HEK293 (cell line): ENCODE measurements at regions not wholly inside any gene's neighbourhood (a gene's known extent, or its start where the extent isn't known, plus 50 kb on each side); places are given as distances from the start of the nearest gene placed in this dataset.
"Not testable (repeated sequence)": the region's sequence is repeated elsewhere in the genome, so short reads cannot be mapped to it uniquely, and the experiment has no call there.

Experiments
- CTCF ChIA-PET: fragments of 350-600 bp; formaldehyde crosslinking; extraction: SDS; loops from one replicate; lab custom pipeline; 2021; ENCODE audit warnings: antibody characterized with exemption; lab: Yijun Ruan, JAX
- POLR2A ChIA-PET: fragments of 300-600 bp; formaldehyde crosslinking; extraction: SDS; loops from one replicate; lab custom pipeline; 2020; ENCODE audit warnings: antibody characterized with exemption, inconsistent platforms; lab: Yijun Ruan, JAX
- H3K27ac ChIP-seq: fragments of 200-500 bp; sonication (Bioruptor generic); 2 replicates; pipeline ENCODE4 v1.5.1; 2014; ENCODE audit warnings: low read depth, low read length, control low read depth, inconsistent platforms; ENCODE audit errors: extremely low read depth
- H3K36me3 ChIP-seq, 2 experiments: fragments of 200-500 bp in 1 of 2; sonication (Bioruptor generic) in 1 of 2; 1 replicate in 1 of 2; 2 replicates in 1 of 2; pipeline ENCODE4 v1.5.1; 2014 to 2017; ENCODE audit warnings: inconsistent platforms in 2 of 2, low read length in 2 of 2; ENCODE audit not compliant: control insufficient read depth in 2 of 2, insufficient read depth in 1 of 2
- H3K4me1 ChIP-seq: fragments of 200-500 bp; sonication (Bioruptor generic); 2 replicates; pipeline ENCODE4 v1.5.1; 2014; ENCODE audit warnings: mild to moderate bottlenecking, low read length, inconsistent platforms; ENCODE audit not compliant: control insufficient read depth, insufficient read depth
- H3K4me3 ChIP-seq: 2 replicates; pipeline ENCODE4 v1.5.1; 2011; ENCODE audit warnings: low read depth, mild to moderate bottlenecking, control low read depth, low read length, moderate library complexity
- H3K9me3 ChIP-seq: fragments of 200-500 bp; sonication (Bioruptor generic); 2 replicates; pipeline ENCODE4 v1.5.1; 2014; ENCODE audit warnings: low read depth, low read length, inconsistent platforms; ENCODE audit not compliant: control insufficient read depth, insufficient read depth
- KLF8 ChIP-seq: fragments of 450-650 bp; formaldehyde crosslinking; IDR thresholded peaks from 2 replicates; pipeline ENCODE4 v1.5.1; 2016; ENCODE audit warnings: missing biosample characterization, missing genetic modification characterization
- OSR2 ChIP-seq: fragments of 450-650 bp; formaldehyde crosslinking; IDR thresholded peaks from 2 replicates; pipeline ENCODE4 v1.5.1; 2016; ENCODE audit warnings: missing biosample characterization, missing genetic modification characterization
- OVOL3 ChIP-seq: fragments of 450-650 bp; formaldehyde crosslinking; IDR thresholded peaks from 2 replicates; pipeline ENCODE4 v1.5.1; 2016; ENCODE audit warnings: missing biosample characterization, missing genetic modification characterization
- SETDB1 ChIP-seq: IDR thresholded peaks from one replicate; pipeline ENCODE4 v1.6.1; 2017; ENCODE audit warnings: mild to moderate bottlenecking, low read length, moderate library complexity, mixed read lengths; ENCODE audit not compliant: insufficient read length
- ZBTB20 ChIP-seq: fragments of 450-650 bp; formaldehyde crosslinking; IDR thresholded peaks from 2 replicates; pipeline ENCODE4 v1.5.1; 2016; ENCODE audit warnings: missing biosample characterization, missing genetic modification characterization
- ZBTB6 ChIP-seq: fragments of 450-650 bp; formaldehyde crosslinking; IDR thresholded peaks from 2 replicates; pipeline ENCODE4 v1.5.1; 2017; ENCODE audit warnings: missing biosample characterization, missing genetic modification characterization
- ZEB2 ChIP-seq: fragments of 450-650 bp; formaldehyde crosslinking; IDR thresholded peaks from 2 replicates; pipeline ENCODE4 v1.5.1; 2016; ENCODE audit warnings: missing biosample characterization, missing genetic modification characterization
- ZFP3 ChIP-seq: fragments of 450-650 bp; formaldehyde crosslinking; IDR thresholded peaks from 2 replicates; pipeline ENCODE4 v1.5.1; 2016; ENCODE audit warnings: low read depth, missing biosample characterization, missing genetic modification characterization
- ZNF132 ChIP-seq: fragments of 450-650 bp; formaldehyde crosslinking; IDR thresholded peaks from 2 replicates; pipeline ENCODE4 v1.5.1; 2017; ENCODE audit warnings: missing biosample characterization, missing genetic modification characterization, borderline replicate concordance
- ZNF223 ChIP-seq: fragments of 450-650 bp; formaldehyde crosslinking; IDR thresholded peaks from 2 replicates; pipeline ENCODE4 v1.5.1; 2016; ENCODE audit warnings: missing biosample characterization, missing genetic modification characterization
- ZNF239 ChIP-seq: fragments of 450-650 bp; formaldehyde crosslinking; IDR thresholded peaks from 2 replicates; pipeline ENCODE4 v1.5.1; 2016; ENCODE audit warnings: missing biosample characterization, missing genetic modification characterization
- ZNF274 ChIP-seq, 2 experiments: fragments of 200-500 bp in 1 of 2; fragments of 450-650 bp in 1 of 2; sonication (Bioruptor generic) in 1 of 2; formaldehyde crosslinking in 1 of 2; IDR thresholded peaks; 2 replicates each; pipeline versions ENCODE4 v1.5.1 to v1.6.1; 2014 to 2016; ENCODE audit warnings: borderline replicate concordance in 1 of 2, inconsistent platforms in 1 of 2, low read length in 1 of 2, missing biosample characterization in 1 of 2, missing genetic modification characterization in 1 of 2
- ZNF324 ChIP-seq: fragments of 450-650 bp; formaldehyde crosslinking; IDR thresholded peaks from 2 replicates; pipeline ENCODE4 v1.5.1; 2016; ENCODE audit warnings: missing biosample characterization, missing genetic modification characterization
- ZNF350 ChIP-seq: fragments of 450-650 bp; formaldehyde crosslinking; IDR thresholded peaks from 2 replicates; pipeline ENCODE4 v1.5.0; 2017; ENCODE audit warnings: missing biosample characterization, mild to moderate bottlenecking, missing genetic modification characterization
- ZNF501 ChIP-seq: fragments of 450-650 bp; formaldehyde crosslinking; IDR thresholded peaks from 2 replicates; pipeline ENCODE4 v1.5.1; 2016; ENCODE audit warnings: missing biosample characterization, missing genetic modification characterization
- ZNF621 ChIP-seq: fragments of 450-650 bp; formaldehyde crosslinking; IDR thresholded peaks from 2 replicates; pipeline ENCODE4 v1.5.1; 2017; ENCODE audit warnings: missing biosample characterization, missing genetic modification characterization
- ZNF701 ChIP-seq: fragments of 450-650 bp; formaldehyde crosslinking; IDR thresholded peaks from 2 replicates; pipeline ENCODE4 v1.5.1; 2016; ENCODE audit warnings: missing biosample characterization, missing genetic modification characterization
- ZNF830 ChIP-seq: fragments of 450-650 bp; IDR thresholded peaks from 2 replicates; pipeline ENCODE4 v1.5.0; 2018; ENCODE audit warnings: missing biosample characterization, missing genetic modification characterization, low read depth, mild to moderate bottlenecking, moderate library complexity
- ZSCAN30 ChIP-seq: fragments of 450-650 bp; IDR thresholded peaks from 2 replicates; pipeline ENCODE4 v1.5.1; 2018; ENCODE audit warnings: missing biosample characterization, mild to moderate bottlenecking, missing genetic modification characterization, moderate library complexity
- TF ChIP-seq, protein P1 (sequence below): fragments of 450-650 bp; formaldehyde crosslinking; IDR thresholded peaks from 2 replicates; pipeline ENCODE4 v1.5.1; 2017; ENCODE audit warnings: missing biosample characterization, missing genetic modification characterization

DNA sequence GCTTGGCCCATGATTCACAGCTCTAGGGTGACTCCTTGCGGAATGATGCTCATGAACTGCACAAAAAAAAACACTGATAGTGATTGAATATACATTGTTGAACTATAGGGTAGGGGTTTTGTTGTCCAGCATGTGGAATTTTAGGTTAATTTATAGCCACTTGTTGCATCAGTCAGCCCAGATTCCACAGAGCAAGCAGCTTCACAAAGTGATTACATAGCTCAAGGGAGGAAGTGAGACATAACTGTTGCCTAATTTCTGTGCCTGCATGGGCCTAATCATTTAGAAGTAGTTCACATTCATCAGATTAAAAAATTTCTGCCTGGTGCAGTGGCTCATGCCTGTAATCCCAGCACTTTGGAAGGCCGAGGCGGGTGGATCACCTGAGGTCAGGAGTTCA, 142.2 kb upstream of the ZNF722 start:
- CTCF ChIA-PET = interaction anchor here (0.6 kb wide), 1 partner anchor 135 kb away, joined by 3 read pairs; no protein-coding TSS in a partner anchor
- H3K4me1 ChIP-seq, H3K27ac ChIP-seq, H3K4me3 ChIP-seq, H3K9me3 ChIP-seq, H3K36me3 ChIP-seq, POLR2A ChIA-PET: not testable (repeated sequence)

DNA sequence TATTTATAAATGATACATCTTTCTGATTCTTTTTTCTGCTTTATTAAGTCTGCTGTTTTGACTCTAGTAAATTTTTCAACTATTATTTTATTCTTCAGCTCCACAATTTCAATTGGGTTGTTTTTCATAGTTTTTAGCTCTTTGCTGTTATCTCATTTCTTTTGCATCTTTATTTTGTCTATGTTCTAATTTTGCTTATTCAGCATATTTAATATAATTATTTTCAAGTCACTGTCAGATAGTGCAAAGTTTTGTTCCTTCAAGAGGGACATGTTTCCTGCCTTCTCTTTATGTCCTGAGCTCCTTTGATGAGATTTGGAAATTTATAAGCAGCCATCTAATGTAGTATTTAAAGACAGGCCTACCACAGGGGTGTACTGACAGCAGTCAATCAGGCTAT, 131.5 kb upstream of the ZNF722 start:
- Histone ChIP-seq H3K36me3 (no peaks in the 10 kb centered on the region), H3K9me3 (no peaks in the 10 kb centered on the region), H3K4me3 (no peak overlapping the region), H3K4me1 (no peaks in the 10 kb centered on the region), H3K27ac (no peak overlapping the region)
- ChIA-PET POLR2A (no interaction called here), CTCF (no interaction called here)
- TF ChIP-seq ZBTB20 (tag by site-specific recombination) (no peak), ZNF132 (tag by site-specific recombination) (no peak), ZNF830 (no peak), ZNF324 (tag by site-specific recombination) (no peak), ZNF501 (tag by site-specific recombination) (no peak), KLF8 (tag by site-specific recombination) (no peak), ZNF239 (tag by site-specific recombination) (no peak), ZSCAN30 (tag by site-specific recombination) (no peak), ZEB2 (tag by site-specific recombination) (no peak), OVOL3 (tag by site-specific recombination) (no peak), ZNF223 (tag by site-specific recombination) (no peak)
- TF ChIP-seq, protein P1, sequence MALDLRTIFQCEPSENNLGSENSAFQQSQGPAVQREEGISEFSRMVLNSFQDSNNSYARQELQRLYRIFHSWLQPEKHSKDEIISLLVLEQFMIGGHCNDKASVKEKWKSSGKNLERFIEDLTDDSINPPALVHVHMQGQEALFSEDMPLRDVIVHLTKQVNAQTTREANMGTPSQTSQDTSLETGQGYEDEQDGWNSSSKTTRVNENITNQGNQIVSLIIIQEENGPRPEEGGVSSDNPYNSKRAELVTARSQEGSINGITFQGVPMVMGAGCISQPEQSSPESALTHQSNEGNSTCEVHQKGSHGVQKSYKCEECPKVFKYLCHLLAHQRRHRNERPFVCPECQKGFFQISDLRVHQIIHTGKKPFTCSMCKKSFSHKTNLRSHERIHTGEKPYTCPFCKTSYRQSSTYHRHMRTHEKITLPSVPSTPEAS (tag by site-specific recombination) = no peak

- POLR2A ChIA-PET, H3K36me3 ChIP-seq, CTCF ChIA-PET, H3K4me3 ChIP-seq, H3K4me1 ChIP-seq, H3K9me3 ChIP-seq, H3K27ac ChIP-seq: not testable (repeated sequence)
Measured at GRCh38 chr7:63874242-63874641, 124.4 kb upstream of the ZNF722 start.

- ChIA-PET POLR2A (no interaction called here), CTCF (interaction anchor here (0.6 kb wide), 1 partner anchor 217 kb away, joined by 3 read pairs; no protein-coding TSS in a partner anchor)
- Histone ChIP-seq H3K27ac (no peak overlapping the region), H3K4me3 (no peak overlapping the region), H3K36me3 (no peaks in the 10 kb centered on the region), H3K9me3 (no peaks in the 10 kb centered on the region), H3K4me1 (no peaks in the 10 kb centered on the region)
- TF ChIP-seq ZFP3 (tag by site-specific recombination) (no peak), ZNF350 (tag by site-specific recombination) (no peak), ZNF701 (tag by site-specific recombination) (no peak), ZNF274 (IDR thresholded peaks at IDR 0.05; ENCODE audit: low read length) (peak; percentile 80), ZNF274 (tag by site-specific recombination; IDR thresholded peaks at IDR 0.05; ENCODE audit: borderline replicate concordance) (peak; percentile 79; the same call in 1 of the 2 replicates), ZNF621 (tag by site-specific recombination) (no peak), SETDB1 (peak; percentile 86), OSR2 (no peak), ZBTB6 (no peak)
- TF ChIP-seq, all 188 proteins: peak for 2
Measured at GRCh38 chr7:63876707-63877322, 121.8 kb upstream of the ZNF722 start.
